GM20431 (cell line): ENCODE measurements at regions not wholly inside any gene's neighbourhood (a gene's known extent, or its start where the extent isn't known, plus 50 kb on each side); places are given as distances from the start of the nearest gene placed in this dataset.
"Not testable (repeated sequence)": the region's sequence is repeated elsewhere in the genome, so short reads cannot be mapped to it uniquely, and the experiment has no call there.

ENCODE experiments used
- in situ Hi-C: fragments of 300-500 bp; cut with MseI, MboI; formaldehyde crosslinking; loops from one replicate; pipeline ENCODE4 v1.15.0; 2020; ENCODE audit warnings: low sequenced_read_pairs; ENCODE audit not compliant: unreplicated experiment

- in situ Hi-C loops: no loop called here
Measured at GRCh38 chr3:193040836-193041672, 123.4 kb upstream of the MB21D2 start.

GRCh38 chr3:193046371-193046770 is 128.7 kb upstream of the MB21D2 start:
- in situ Hi-C loops: no loop called here

- in situ Hi-C loops: not testable (repeated sequence)
Measured at GRCh38 chr3:193047461-193047860, 129.8 kb upstream of the MB21D2 start.

- in situ Hi-C loops: no loop called here
Measured at GRCh38 chr3:193048127-193048526, 130.5 kb upstream of the MB21D2 start.

- in situ Hi-C loops: no loop called here
Measured at GRCh38 chr3:193049935-193050334, 132.3 kb upstream of the MB21D2 start.

GRCh38 chr3:193051314-193051713 is 133.7 kb upstream of the MB21D2 start:
- in situ Hi-C loops: no loop called here

- in situ Hi-C loops: no loop called here
Measured at GRCh38 chr3:193052354-193053045, 134.8 kb upstream of the MB21D2 start.

- in situ Hi-C loops: no loop called here
Measured at GRCh38 chr3:193053046-193053435, 135.4 kb upstream of the MB21D2 start.

GRCh38 chr3:193055352-193055751 is 137.7 kb upstream of the MB21D2 start:
- in situ Hi-C loops: no loop called here

- in situ Hi-C loops: no loop called here
Measured at GRCh38 chr3:193057616-193058015, 140.0 kb upstream of the MB21D2 start.

GRCh38 chr3:193060748-193061546 is 143.3 kb upstream of the MB21D2 start:
- in situ Hi-C loops: no loop called here

- in situ Hi-C loops: no loop called here
Measured at GRCh38 chr3:193068365-193068764, 150.7 kb upstream of the MB21D2 start.

GRCh38 chr3:193069732-193070131 is 152.1 kb upstream of the MB21D2 start:
- in situ Hi-C loops: not testable (repeated sequence)

GRCh38 chr3:193078996-193079753 is 161.5 kb upstream of the MB21D2 start:
- in situ Hi-C loops: no loop called here

GRCh38 chr3:193080821-193081365 is 160.1 kb upstream of the PLAAT1 start:
- in situ Hi-C loops: no loop called here

GRCh38 chr3:193085655-193086054 is 155.4 kb upstream of the PLAAT1 start:
- in situ Hi-C loops: no loop called here

GRCh38 chr3:193086681-193087080 is 154.3 kb upstream of the PLAAT1 start:
- in situ Hi-C loops: no loop called here

- in situ Hi-C loops: no loop called here
Measured at GRCh38 chr3:193087336-193087735, 153.7 kb upstream of the PLAAT1 start.

- in situ Hi-C loops: no loop called here
Measured at GRCh38 chr3:193095366-193095765, 145.7 kb upstream of the PLAAT1 start.

- in situ Hi-C loops: no loop called here
Measured at GRCh38 chr3:193096076-193096475, 144.9 kb upstream of the PLAAT1 start.
